HepG2 (cell line): ENCODE measurements at regions not wholly inside any gene's neighbourhood (a gene's known extent, or its start where the extent isn't known, plus 50 kb on each side); places are given as distances from the start of the nearest gene placed in this dataset.
"Not testable (repeated sequence)": the region's sequence is repeated elsewhere in the genome, so short reads cannot be mapped to it uniquely, and the experiment has no call there.

Source experiments
- ATAC-seq: fragments of 200-7000 bp; cut with Tn5 transposase; 3 replicates; pipeline ENCODE4 v1.9.1; 2020; ENCODE audit warnings: mild to moderate bottlenecking, moderate library complexity
- BruUV-seq: library from RNA; stranded (reverse); fragments of 400-500 nt; replicated peaks from 2 replicates; lab custom pipeline; 2021; lab: Mats Ljungman, UMichigan
- CTCF ChIA-PET: fragments of 300-600 bp; formaldehyde crosslinking; extraction: SDS; loops from one replicate; lab custom pipeline; 2021; ENCODE audit warnings: low total read pairs, inconsistent platforms, low intra/inter-chr PET ratio; lab: Yijun Ruan, JAX
- POLR2A ChIA-PET: fragments of 350-600 bp; sonication (Branson Sonifier 250); formaldehyde crosslinking; loops from one replicate; lab custom pipeline; 2020; ENCODE audit warnings: antibody characterized with exemption, inconsistent platforms; lab: Yijun Ruan, JAX
- DNase-seq: peaks from one replicate; pipeline ENCODE4 v3.0.0-alpha.2; 2015; ENCODE audit warnings: low spot score
- FAIRE-seq: peaks from 3 replicates; lab custom pipeline; 2011; peaks lifted over from hg19 to GRCh38; lab: Jason Lieb, UNC
- H2AFZ ChIP-seq: one replicate; pipeline ENCODE4 v1.6.1; 2011; ENCODE audit warnings: low read length, inconsistent platforms
- H3K27ac ChIP-seq: fragments of 300-600 bp; 3 replicates; pipeline ENCODE4 v1.8.0; 2011; ENCODE audit warnings: mixed run types, mild to moderate bottlenecking, mixed read lengths, low read length, inconsistent platforms; ENCODE audit not compliant: insufficient read depth; ENCODE audit errors: extremely low read length
- H3K27me3 ChIP-seq, 2 experiments: fragments of 200-600 bp in 1 of 2; 2 replicates in 1 of 2; 3 replicates in 1 of 2; pipeline versions ENCODE4 v1.6.0 to v1.8.0; 2011; ENCODE audit warnings: low read length in 2 of 2, mild to moderate bottlenecking in 2 of 2, moderate library complexity in 2 of 2, inconsistent platforms in 1 of 2; ENCODE audit not compliant: insufficient read depth in 2 of 2, control insufficient read depth in 1 of 2
- H3K36me3 ChIP-seq, 2 experiments: fragments of 200-600 bp in 1 of 2; replicated peaks in 1 of 2; 2 replicates in 1 of 2; 3 replicates in 1 of 2; pipeline versions ENCODE4 v1.5.1 to v1.8.0; 2011; ENCODE audit warnings: low read length in 2 of 2, inconsistent platforms in 1 of 2; ENCODE audit not compliant: insufficient read depth in 2 of 2, control insufficient read depth in 1 of 2
- H3K4me1 ChIP-seq: 2 replicates; pipeline ENCODE4 v1.5.1; 2012; ENCODE audit warnings: low read length, inconsistent platforms; ENCODE audit not compliant: insufficient read depth
- H3K4me2 ChIP-seq: 2 replicates; pipeline ENCODE4 v1.6.0; 2011; ENCODE audit warnings: low read depth, low read length, inconsistent platforms
- H3K4me3 ChIP-seq, 3 experiments: fragments of 200-600 bp in 1 of 3; sonication (generic), shearing (Covaris generic) in 1 of 3; replicated peaks in 1 of 3; 2 replicates each; pipeline ENCODE4 v1.5.1; 2011 to 2016; ENCODE audit warnings: low read length in 3 of 3, inconsistent platforms in 2 of 3, low read depth in 2 of 3, mild to moderate bottlenecking in 2 of 3, control low read depth in 1 of 3, mixed read lengths in 1 of 3; ENCODE audit not compliant: insufficient read depth in 1 of 3
- H3K79me2 ChIP-seq: one replicate; pipeline ENCODE4 v1.6.1; 2011; ENCODE audit warnings: low read length, inconsistent platforms; ENCODE audit not compliant: insufficient read depth
- H3K9ac ChIP-seq: 2 replicates; pipeline ENCODE4 v1.6.0; 2011; ENCODE audit warnings: mild to moderate bottlenecking, low read depth, low read length, inconsistent platforms; ENCODE audit not compliant: insufficient read depth
- H3K9me3 ChIP-seq: 2 replicates; pipeline ENCODE4 v1.5.1; 2012; ENCODE audit warnings: mild to moderate bottlenecking, low read length
- H4K20me1 ChIP-seq: 2 replicates; pipeline ENCODE4 v1.6.0; 2011; ENCODE audit warnings: inconsistent platforms, mild to moderate bottlenecking, low read length, moderate library complexity; ENCODE audit not compliant: insufficient read depth
- RAD51 ChIP-seq: fragments of 450-650 bp; IDR thresholded peaks from 2 replicates; pipeline ENCODE4 v1.6.1; 2016; ENCODE audit warnings: borderline replicate concordance
- SNAI1 ChIP-seq: sonication (generic); formaldehyde crosslinking; IDR thresholded peaks from 2 replicates; pipeline ENCODE4 v1.5.0; 2020; ENCODE audit warnings: mild to moderate bottlenecking, missing genetic modification reagents, borderline replicate concordance
- ZNF749 ChIP-seq: sonication (generic); formaldehyde crosslinking; IDR thresholded peaks from 2 replicates; pipeline ENCODE4 v1.8.0; 2022; ENCODE audit warnings: mild to moderate bottlenecking, missing genetic modification reagents, moderate library complexity, borderline replicate concordance
- WGBS: methylation state at CpG from one replicate; pipeline ENCODE4 v1.1.6; 2017; ENCODE audit warnings: low lambda C conversion rate; 5-methylcytosine and 5-hydroxymethylcytosine counted together
- in situ Hi-C: cut with HindIII; loops from 2 replicates; pipeline ENCODE4 v1.10.0; 2017; ENCODE audit warnings: low pct_unique_long_range_greater_than_20kb; ENCODE audit not compliant: extremely low pct_ligation_motif_present
- intact Hi-C: fragments of 100-400 bp; cut with micrococcal nuclease; formaldehyde crosslinking; loops from one replicate; pipeline ENCODE4 v1.10.0; 2022; ENCODE audit not compliant: unreplicated experiment

GRCh38 chr9:74173284-74173683 is 323.9 kb upstream of the RORB start:
- no peak overlapping the region for H3K4me2 ChIP-seq
- FAIRE-seq (no peak), ATAC-seq (no peak), DNase-seq (no peak)
- ChIA-PET CTCF (no interaction called here), POLR2A (no interaction called here)
- no peaks in the 10 kb centered on the region for H3K36me3 ChIP-seq
- no peaks in the 10 kb centered on the region for H3K9me3 ChIP-seq
- H3K79me2 ChIP-seq: no peaks in the 10 kb centered on the region
- in situ Hi-C loops: no loop called here
- 8% methylated on average over 5 of the region's 5 CpGs for WGBS
- no peaks in the 10 kb centered on the region for H4K20me1 ChIP-seq
- no peak overlapping the region for H3K4me3 ChIP-seq
- no peak overlapping the region for H2AFZ ChIP-seq
- H3K4me1 ChIP-seq: no peaks in the 10 kb centered on the region
- no peak overlapping the region for H3K27ac ChIP-seq
- no peaks in the 10 kb centered on the region for H3K27me3 ChIP-seq
- no peak overlapping the region for H3K9ac ChIP-seq
- intact Hi-C loops: no loop called here
- no TSS peak for BruUV-seq
- peak; percentile 77; the same call in 1 of the 2 replicates for TF ChIP-seq RAD51
- TF ChIP-seq ZNF749 (CRISPR knock-in tag): no peak
- TF ChIP-seq SNAI1 (CRISPR knock-in tag): no peak

- 95% methylated on average over 4 of the region's 24 CpGs for WGBS
- FAIRE-seq: not testable (repeated sequence)
Observed at GRCh38 chr9:74197771-74198170, 299.4 kb upstream of the RORB start.

More at GRCh38 chr9:74197771-74198170, 299.4 kb upstream of the RORB start:
- H3K27ac ChIP-seq, intact Hi-C loops, H3K4me2 ChIP-seq, CTCF ChIA-PET, BruUV-seq, H3K9me3 ChIP-seq, H3K79me2 ChIP-seq, H4K20me1 ChIP-seq, DNase-seq, H3K4me3 ChIP-seq, H2AFZ ChIP-seq, H3K9ac ChIP-seq, in situ Hi-C loops, POLR2A ChIA-PET, H3K4me1 ChIP-seq, H3K36me3 ChIP-seq, H3K27me3 ChIP-seq, ATAC-seq: not testable (repeated sequence)
